Prostate gland (tissue), 2 donors: ENCODE measurements at regions not wholly inside any gene's neighbourhood (a gene's known extent, or its start where the extent isn't known, plus 50 kb on each side); places are given as distances from the start of the nearest gene placed in this dataset.

ENCODE experiments used
- DNase-seq: peaks from one replicate; pipeline ENCODE4 v3.0.0-alpha.2; 2019; ENCODE audit warnings: low spot score
- H3K27ac ChIP-seq, 2 donors: fragments of 200-600 bp; sonication (generic); 2 replicates each; pipeline ENCODE4 v1.5.1; 2017 to 2019
- H3K27me3 ChIP-seq: fragments of 200-600 bp; sonication (generic); replicated peaks from 2 replicates; pipeline ENCODE4 v1.5.1; 2019; ENCODE audit not compliant: insufficient read depth
- H3K36me3 ChIP-seq, 2 donors: fragments of 200-600 bp; sonication (generic); 1 replicate in 1 of 2; 2 replicates in 1 of 2; pipeline versions ENCODE4 v1.5.1 to v1.8.1; 2017 to 2019
- H3K4me1 ChIP-seq: fragments of 200-600 bp; sonication (generic); replicated peaks from 2 replicates; pipeline ENCODE4 v1.5.1; 2019
- H3K4me3 ChIP-seq, 2 donors: fragments of 200-600 bp; sonication (generic); 2 replicates each; pipeline ENCODE4 v1.5.1; 2017 to 2019
- H3K9me3 ChIP-seq: fragments of 200-600 bp; sonication (generic); 2 replicates; pipeline ENCODE4 v1.5.1; 2017
- POLR2A ChIP-seq: fragments of 450-650 bp; IDR thresholded peaks from one replicate; pipeline ENCODE4 v1.6.1; 2016; ENCODE audit warnings: antibody characterized with exemption, mild to moderate bottlenecking
- POLR2AphosphoS5 ChIP-seq: sonication (generic); formaldehyde crosslinking; IDR thresholded peaks from one replicate; pipeline ENCODE4 v1.6.1; 2017; ENCODE audit warnings: antibody characterized with exemption
- WGBS: methylation state at CpG from one replicate; pipeline ENCODE4 v1.1.5; 2018; 5-methylcytosine and 5-hydroxymethylcytosine counted together
- intact Hi-C: fragments of 100-400 bp; cut with DNase I; formaldehyde crosslinking; loops from one replicate; pipeline ENCODE4 v1.14.2; 2022
- TF ChIP-seq, protein P1 (sequence below), 4 experiments: fragments of 200-600 bp in 2 of 4; fragments of 450-650 bp in 2 of 4; sonication (generic) in 2 of 4; IDR thresholded peaks; 1 replicate in 3 of 4; 2 replicates in 1 of 4; pipeline ENCODE4 v1.5.1; 2016 to 2019; ENCODE audit warnings: antibody characterized with exemption in 4 of 4, mild to moderate bottlenecking in 2 of 4, moderate library complexity in 2 of 4

DNA sequence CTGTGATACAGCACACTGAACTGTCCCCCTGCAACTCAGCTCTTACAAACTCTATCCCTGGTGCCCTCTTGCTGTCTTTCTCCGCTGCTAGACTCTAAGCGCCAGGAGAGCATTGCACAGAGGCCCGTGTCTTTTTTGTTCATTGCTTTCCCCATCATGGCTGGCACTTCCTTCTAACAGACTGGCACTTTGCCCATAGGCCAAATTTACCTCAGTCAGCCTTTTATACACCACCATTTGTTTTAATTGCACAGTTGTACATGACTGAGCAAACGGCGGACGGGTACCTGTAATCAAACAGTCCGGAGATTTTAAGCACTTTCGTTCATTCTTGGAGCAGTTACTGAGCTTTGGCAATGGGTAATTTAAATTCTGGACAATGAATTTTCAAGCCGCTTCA lies 102.2 kb upstream of the CLINT1 start:
- Histone ChIP-seq H3K4me3 (no peak overlapping the region), H3K4me1 (no peaks in the 10 kb centered on the region), H3K27ac (no peak overlapping the region), H3K9me3 (no peaks in the 10 kb centered on the region), H3K27me3 (no peaks in the 10 kb centered on the region), H3K36me3 (no peaks in the 10 kb centered on the region)
- 62% methylated on average over 9 of the region's 9 CpGs for WGBS
- intact Hi-C loops = no loop called here
- DNase-seq = no peak
- TF ChIP-seq POLR2AphosphoS5 (no peak), POLR2A (no peak)
- TF ChIP-seq, protein P1, sequence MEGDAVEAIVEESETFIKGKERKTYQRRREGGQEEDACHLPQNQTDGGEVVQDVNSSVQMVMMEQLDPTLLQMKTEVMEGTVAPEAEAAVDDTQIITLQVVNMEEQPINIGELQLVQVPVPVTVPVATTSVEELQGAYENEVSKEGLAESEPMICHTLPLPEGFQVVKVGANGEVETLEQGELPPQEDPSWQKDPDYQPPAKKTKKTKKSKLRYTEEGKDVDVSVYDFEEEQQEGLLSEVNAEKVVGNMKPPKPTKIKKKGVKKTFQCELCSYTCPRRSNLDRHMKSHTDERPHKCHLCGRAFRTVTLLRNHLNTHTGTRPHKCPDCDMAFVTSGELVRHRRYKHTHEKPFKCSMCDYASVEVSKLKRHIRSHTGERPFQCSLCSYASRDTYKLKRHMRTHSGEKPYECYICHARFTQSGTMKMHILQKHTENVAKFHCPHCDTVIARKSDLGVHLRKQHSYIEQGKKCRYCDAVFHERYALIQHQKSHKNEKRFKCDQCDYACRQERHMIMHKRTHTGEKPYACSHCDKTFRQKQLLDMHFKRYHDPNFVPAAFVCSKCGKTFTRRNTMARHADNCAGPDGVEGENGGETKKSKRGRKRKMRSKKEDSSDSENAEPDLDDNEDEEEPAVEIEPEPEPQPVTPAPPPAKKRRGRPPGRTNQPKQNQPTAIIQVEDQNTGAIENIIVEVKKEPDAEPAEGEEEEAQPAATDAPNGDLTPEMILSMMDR (IDR thresholded peaks at IDR 0.05) = no peak

DNA sequence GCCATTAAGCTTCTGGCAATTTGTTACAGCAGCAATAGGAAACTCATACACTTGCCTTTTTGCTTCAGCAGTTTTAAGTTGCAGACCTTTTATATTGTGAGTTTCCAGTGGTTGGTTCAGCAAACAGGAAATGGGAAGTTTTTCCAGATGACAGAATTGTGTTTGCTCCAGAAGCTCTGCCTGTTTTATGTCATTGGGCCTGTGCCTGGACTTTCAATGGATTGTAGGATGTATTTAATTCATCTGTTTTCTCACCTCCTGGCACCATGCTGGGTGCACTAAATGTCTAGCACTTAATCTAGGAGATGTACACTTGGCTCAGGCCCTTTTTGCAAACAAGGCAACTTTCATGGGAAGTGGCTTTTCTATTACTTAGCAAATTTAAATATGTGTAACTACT lies 100.4 kb upstream of the CLINT1 start:
- DNase-seq = no peak
- intact Hi-C loops = no loop called here
- Histone ChIP-seq H3K9me3 (no peaks in the 10 kb centered on the region), H3K36me3 (no peaks in the 10 kb centered on the region), H3K27ac (no peak overlapping the region), H3K4me1 (no peaks in the 10 kb centered on the region), H3K27me3 (no peaks in the 10 kb centered on the region), H3K4me3 (no peak overlapping the region)
- TF ChIP-seq POLR2A (no peak), POLR2AphosphoS5 (no peak)
- TF ChIP-seq, protein P1 (IDR thresholded peaks at IDR 0.05) = no peak

DNA sequence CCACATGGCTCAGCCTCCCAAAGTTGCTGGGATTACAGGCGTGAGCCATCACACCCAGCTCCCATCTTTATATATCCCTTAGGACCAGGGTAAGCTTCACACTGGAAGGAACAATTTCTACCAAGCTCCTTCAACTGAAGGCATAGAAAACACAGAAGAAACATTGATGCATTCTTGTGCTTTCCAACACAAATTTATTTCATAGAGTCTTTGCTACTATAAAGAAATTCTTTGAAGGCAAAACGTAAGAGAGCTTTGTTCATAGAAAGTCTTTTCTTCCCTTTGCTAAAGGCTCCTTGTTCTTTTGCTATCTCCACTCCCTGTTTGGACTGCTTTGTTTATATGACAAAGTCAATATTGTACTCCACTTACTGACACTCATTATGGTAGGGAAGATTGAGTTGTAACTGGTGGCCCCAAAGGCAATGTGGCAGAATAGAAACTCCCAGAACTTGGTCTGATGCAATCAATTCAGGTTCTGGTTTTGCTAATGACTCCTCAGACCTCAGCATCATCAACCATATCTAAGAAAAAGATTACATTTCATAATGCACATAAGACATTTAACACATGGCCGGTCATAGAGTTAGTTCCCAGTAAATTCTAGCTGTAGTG lies 97.4 kb upstream of the CLINT1 start:
- intact Hi-C loops = no loop called here
- Histone ChIP-seq H3K9me3 (no peaks in the 10 kb centered on the region), H3K36me3 (no peaks in the 10 kb centered on the region), H3K4me1 (no peaks in the 10 kb centered on the region), H3K4me3 (no peak overlapping the region), H3K27me3 (no peaks in the 10 kb centered on the region), H3K27ac (no peak overlapping the region)
- 62% methylated on average over 3 of the region's 3 CpGs for WGBS
- no peak for DNase-seq
- TF ChIP-seq POLR2A (no peak), POLR2AphosphoS5 (no peak)
- TF ChIP-seq, protein P1 (IDR thresholded peaks at IDR 0.05) = no peak

DNA sequence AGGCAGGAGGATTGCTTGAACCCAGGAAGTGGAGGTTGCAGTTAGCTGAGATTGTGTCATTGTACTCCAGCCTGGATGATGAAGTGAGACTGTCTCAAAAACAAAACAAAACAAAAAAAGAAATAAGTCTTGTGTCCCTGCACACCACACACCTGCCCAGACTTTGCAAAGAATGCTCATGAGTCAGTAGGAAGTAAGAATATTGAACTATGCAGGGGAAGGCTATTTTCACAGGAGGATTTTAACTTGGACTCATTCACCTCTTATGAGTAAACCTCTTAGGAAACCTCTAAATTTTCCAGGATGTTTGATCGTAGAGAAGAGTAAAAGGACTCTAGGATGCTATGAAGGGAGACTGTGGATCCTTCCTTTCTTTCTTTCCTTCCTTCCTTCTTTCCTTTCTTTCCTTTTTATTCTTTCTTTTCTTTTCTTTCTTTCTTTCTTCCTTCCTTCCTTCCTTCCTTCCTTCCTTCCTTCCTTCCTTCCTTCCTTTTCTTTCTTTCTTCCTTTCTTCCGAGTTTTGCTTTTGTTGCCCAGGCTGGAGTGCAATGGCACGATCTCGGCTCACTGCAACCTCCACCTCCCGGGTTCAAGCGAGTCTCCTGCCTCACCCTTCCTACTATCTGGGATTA lies 96.7 kb upstream of the CLINT1 start:
- Histone ChIP-seq H3K4me1 (no peaks in the 10 kb centered on the region), H3K27me3 (no peaks in the 10 kb centered on the region), H3K4me3 (no peak overlapping the region), H3K27ac (no peak overlapping the region), H3K36me3 (no peaks in the 10 kb centered on the region), H3K9me3 (no peaks in the 10 kb centered on the region)
- DNase-seq = no peak
- TF ChIP-seq POLR2A = no peak
- no peak for TF ChIP-seq POLR2AphosphoS5
- TF ChIP-seq, protein P1 (IDR thresholded peaks at IDR 0.05) = no peak
- WGBS = 95% methylated on average over 6 of the region's 6 CpGs
- intact Hi-C loops = no loop called here

DNA sequence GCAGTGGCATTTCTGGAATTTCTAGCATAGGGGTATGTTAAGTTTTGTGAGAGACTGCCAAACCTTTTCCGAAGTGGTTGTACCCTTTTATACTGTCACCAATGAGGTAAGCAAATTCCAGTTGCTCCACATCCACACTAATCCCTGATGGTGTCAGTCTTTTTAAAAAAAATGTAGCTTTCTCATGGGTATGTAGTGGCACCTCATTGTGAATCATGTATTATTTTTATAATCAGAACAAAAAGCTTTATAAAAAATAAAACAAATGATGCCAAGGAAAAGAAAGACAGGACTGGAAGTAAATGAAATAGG lies 93.4 kb upstream of the CLINT1 start:
- 93% methylated on average over 1 of the region's 1 CpG for WGBS

More for the DNA sequence above, 93.4 kb upstream of the CLINT1 start:
- no peaks in the 10 kb centered on the region for H3K36me3 ChIP-seq
- no peaks in the 10 kb centered on the region for H3K4me1 ChIP-seq
- H3K4me3 ChIP-seq = no peak overlapping the region
- no peak for DNase-seq
- H3K27ac ChIP-seq = no peak overlapping the region
- intact Hi-C loops = no loop called here
- TF ChIP-seq POLR2A (no peak), POLR2AphosphoS5 (no peak)
- TF ChIP-seq, protein P1 (IDR thresholded peaks at IDR 0.05) = no peak
- H3K9me3 ChIP-seq = no peaks in the 10 kb centered on the region
- H3K27me3 ChIP-seq = no peaks in the 10 kb centered on the region
